ENCODE measurements at regions not wholly inside any gene's neighbourhood (a gene's known extent, or its start where the extent isn't known, plus 50 kb on each side); places are given as distances from the start of the nearest gene placed in this dataset.

- TF ChIP-seq POLR2A (IDR thresholded peaks at IDR 0.05; ENCODE audit: low read length) = no peak
- TF ChIP-seq GATA1 (IDR thresholded peaks at IDR 0.05; ENCODE audit: low read depth, low read length) = no peak
Observed at GRCh38 chr9:31608881-31609280, 775.6 kb upstream of the ACO1 start.

All from erythroblast (primary cell).